Neural cell (in vitro differentiated cells): ENCODE measurements at regions not wholly inside any gene's neighbourhood (a gene's known extent, or its start where the extent isn't known, plus 50 kb on each side); places are given as distances from the start of the nearest gene placed in this dataset.

Experiments
- H2AFZ ChIP-seq: fragments of 200-600, 300-800 bp; sonication (generic), shearing (Covaris generic); 2 replicates; pipeline ENCODE4 v1.6.0; 2014; ENCODE audit warnings: low read depth, mild to moderate bottlenecking, antibody characterized with exemption, low read length, moderate library complexity
- H3F3A ChIP-seq: fragments of 200-600 bp; shearing (Covaris generic); 2 replicates; pipeline ENCODE4 v1.6.1; 2016; ENCODE audit warnings: mild to moderate bottlenecking, moderate library complexity, mixed read lengths, antibody characterized with exemption, low read length; ENCODE audit not compliant: insufficient read depth, poor library complexity, severe bottlenecking
- H3K27ac ChIP-seq: fragments of 200-600, 300-800 bp; sonication (generic), shearing (Covaris generic); 2 replicates; pipeline ENCODE4 v1.5.1; 2014; ENCODE audit warnings: mild to moderate bottlenecking, low read length, moderate library complexity
- H3K27me3 ChIP-seq: fragments of 300-800, 200-600 bp; sonication (generic), shearing (Covaris generic); 2 replicates; pipeline ENCODE4 v1.6.0; 2014; ENCODE audit warnings: mild to moderate bottlenecking, low read depth, low read length, moderate library complexity; ENCODE audit not compliant: insufficient read depth
- H3K36me3 ChIP-seq: fragments of 300-800, 200-600 bp; sonication (generic), shearing (Covaris generic); 2 replicates; pipeline ENCODE4 v1.5.1; 2014; ENCODE audit warnings: mild to moderate bottlenecking, antibody characterized with exemption, low read length, moderate library complexity; ENCODE audit not compliant: insufficient read depth
- H3K4me2 ChIP-seq: fragments of 300-800, 200-600 bp; sonication (generic), shearing (Covaris generic); 2 replicates; pipeline ENCODE4 v1.6.0; 2014; ENCODE audit warnings: mild to moderate bottlenecking, low read length
- H3K4me3 ChIP-seq: fragments of 300-800, 200-600 bp; sonication (generic), shearing (Covaris generic); 2 replicates; pipeline ENCODE4 v1.5.1; 2014; ENCODE audit warnings: mild to moderate bottlenecking, low read length, moderate library complexity
- H3K79me2 ChIP-seq: fragments of 200-600 bp; shearing (Covaris generic); replicated peaks from 2 replicates; pipeline ENCODE4 v1.6.0; 2014; ENCODE audit warnings: mild to moderate bottlenecking, low read length, moderate library complexity; ENCODE audit not compliant: insufficient read depth
- H3K9ac ChIP-seq: fragments of 300-800, 200-600 bp; sonication (generic), shearing (Covaris generic); 2 replicates; pipeline ENCODE4 v1.6.1; 2016; ENCODE audit warnings: mild to moderate bottlenecking, low read length, mixed read lengths
- H3K9me2 ChIP-seq: fragments of 200-600 bp; shearing (Covaris generic); 2 replicates; pipeline ENCODE4 v1.6.1; 2016; ENCODE audit warnings: mild to moderate bottlenecking, low read length, mixed read lengths; ENCODE audit not compliant: insufficient read depth
- H3K9me3 ChIP-seq: fragments of 200-600, 300-800 bp; sonication (generic), shearing (Covaris generic); 2 replicates; pipeline ENCODE4 v1.6.1; 2016; ENCODE audit warnings: mild to moderate bottlenecking, mixed run types, low read length, moderate library complexity, mixed read lengths
- H4K20me1 ChIP-seq: fragments of 200-600 bp; shearing (Covaris generic); 2 replicates; pipeline ENCODE4 v1.6.1; 2016; ENCODE audit warnings: mild to moderate bottlenecking, mixed run types; ENCODE audit not compliant: insufficient read depth
- CTCF ChIP-seq: fragments of 450-650 bp; IDR thresholded peaks from 2 replicates; pipeline ENCODE4 v1.5.1; 2014; ENCODE audit warnings: antibody characterized with exemption, mild to moderate bottlenecking, moderate library complexity; ENCODE audit not compliant: poor library complexity, severe bottlenecking
- EP300 ChIP-seq: fragments of 450-650 bp; conservative IDR thresholded peaks from 2 replicates; pipeline ENCODE4 v1.6.1; 2014; ENCODE audit warnings: antibody characterized with exemption, mild to moderate bottlenecking, moderate library complexity; ENCODE audit not compliant: poor library complexity, severe bottlenecking
- EZH2 ChIP-seq: fragments of 200-600, 300-800 bp; shearing (Covaris generic), sonication (generic); IDR thresholded peaks from 2 replicates; pipeline ENCODE4 v1.6.1; 2014; ENCODE audit warnings: antibody characterized with exemption, low read length, borderline replicate concordance, mild to moderate bottlenecking; ENCODE audit not compliant: insufficient read depth, poor library complexity, severe bottlenecking
- MXI1 ChIP-seq: fragments of 450-650 bp; conservative IDR thresholded peaks from 2 replicates; pipeline ENCODE4 v1.6.1; 2014; ENCODE audit warnings: antibody characterized with exemption, mild to moderate bottlenecking; ENCODE audit not compliant: poor library complexity, severe bottlenecking
- POLR2AphosphoS5 ChIP-seq: IDR thresholded peaks from 2 replicates; pipeline ENCODE4 v1.6.1; 2012
- RAD21 ChIP-seq: fragments of 450-650 bp; conservative IDR thresholded peaks from 2 replicates; pipeline ENCODE4 v1.6.1; 2014; ENCODE audit warnings: antibody characterized with exemption, mild to moderate bottlenecking, moderate library complexity
- REST ChIP-seq: IDR thresholded peaks from 2 replicates; pipeline ENCODE4 v1.6.1; 2012; ENCODE audit warnings: borderline replicate concordance
- SMC3 ChIP-seq: fragments of 450-650 bp; conservative IDR thresholded peaks from 2 replicates; pipeline ENCODE4 v1.6.1; 2014; ENCODE audit warnings: antibody characterized with exemption, mild to moderate bottlenecking, moderate library complexity; ENCODE audit not compliant: poor library complexity
- TAF1 ChIP-seq: IDR thresholded peaks from 2 replicates; pipeline ENCODE4 v1.6.1; 2012; ENCODE audit warnings: low read depth

- H3K9me3 ChIP-seq: no peaks in the 10 kb centered on the region
- H3K79me2 ChIP-seq: no peaks in the 10 kb centered on the region
- no peak overlapping the region for H3K4me3 ChIP-seq
- H2AFZ ChIP-seq: no peak overlapping the region
- no peaks in the 10 kb centered on the region for H3F3A ChIP-seq
- no peak for TF ChIP-seq POLR2AphosphoS5
- no peak for TF ChIP-seq REST
- no peak for TF ChIP-seq RAD21
- TF ChIP-seq EZH2: no peak
- no peak for TF ChIP-seq EP300
- H3K36me3 ChIP-seq: no peaks in the 10 kb centered on the region
- H3K4me2 ChIP-seq: no peak overlapping the region
- no peak overlapping the region for H3K27ac ChIP-seq
- H3K27me3 ChIP-seq: no peaks in the 10 kb centered on the region
- no peaks in the 10 kb centered on the region for H3K9me2 ChIP-seq
- H3K9ac ChIP-seq: no peak overlapping the region
- H4K20me1 ChIP-seq: no peaks in the 10 kb centered on the region
These were observed 650.8 kb downstream of the IRX1 start for GRCh38 chr5:4246447-4246846.

- no peaks in the 10 kb centered on the region for H3K36me3 ChIP-seq
- H3K79me2 ChIP-seq: no peaks in the 10 kb centered on the region
- H2AFZ ChIP-seq: no peak overlapping the region
- no peaks in the 10 kb centered on the region for H4K20me1 ChIP-seq
- H3K27me3 ChIP-seq: no peaks in the 10 kb centered on the region
- H3K9me3 ChIP-seq: no peaks in the 10 kb centered on the region
- TF ChIP-seq EZH2 (no peak), CTCF (no peak), MXI1 (no peak), POLR2AphosphoS5 (no peak), REST (no peak), TAF1 (no peak), RAD21 (no peak), EP300 (no peak), SMC3 (no peak)
- H3K27ac ChIP-seq: no peak overlapping the region
- H3K9ac ChIP-seq: no peak overlapping the region
- H3K4me2 ChIP-seq: no peak overlapping the region
- no peaks in the 10 kb centered on the region for H3F3A ChIP-seq
- no peak overlapping the region for H3K4me3 ChIP-seq
- H3K9me2 ChIP-seq: no peaks in the 10 kb centered on the region
These were observed 654.6 kb downstream of the IRX1 start for GRCh38 chr5:4250254-4250653.
